ENCODE measurements at regions not wholly inside any gene's neighbourhood (a gene's known extent, or its start where the extent isn't known, plus 50 kb on each side); places are given as distances from the start of the nearest gene placed in this dataset.
"Not testable (repeated sequence)": the region's sequence is repeated elsewhere in the genome, so short reads cannot be mapped to it uniquely, and the experiment has no call there.

- FAIRE-seq = no peak
Observed at GRCh38 chr7:13745530-13745929, 243.9 kb downstream of the ETV1 start.

DNA sequence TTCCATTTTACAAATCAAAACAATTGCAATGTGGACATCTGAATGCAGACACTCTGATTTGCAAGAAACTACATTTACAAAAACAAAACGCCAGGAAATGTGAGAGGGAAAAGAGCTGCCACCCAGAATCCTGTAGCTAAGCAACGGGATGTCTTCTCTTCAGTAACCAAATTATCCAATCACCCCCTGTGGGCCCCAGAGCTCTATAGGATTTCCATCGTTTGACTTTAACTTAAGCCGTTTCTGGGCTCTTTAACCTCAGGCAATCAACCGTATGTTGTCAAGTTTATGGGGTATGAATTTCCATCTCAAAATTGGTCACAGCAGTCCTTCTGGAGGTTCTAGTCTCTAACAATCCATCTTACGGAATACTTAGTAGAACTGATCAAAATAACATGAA is 240.5 kb downstream of the ETV1 start:
- no peak for FAIRE-seq

DNA sequence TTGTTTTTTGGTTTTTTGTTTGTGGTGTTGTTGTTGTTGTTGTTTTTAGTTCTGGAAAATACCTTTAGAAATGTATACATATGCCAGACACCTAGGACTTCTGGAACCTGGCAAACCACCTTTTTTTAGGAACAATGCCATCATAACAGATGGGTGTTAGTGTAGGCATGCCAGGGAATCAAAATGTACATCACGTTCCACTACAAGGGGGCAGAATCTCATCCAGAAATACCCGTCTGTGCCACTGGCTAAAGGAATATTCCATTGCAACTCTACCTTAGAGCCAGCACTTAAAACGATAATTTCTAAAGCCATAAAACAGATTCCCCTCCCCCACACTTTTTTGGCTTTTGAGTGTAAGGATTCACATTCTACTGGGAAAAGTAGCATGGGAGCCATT is 239.8 kb downstream of the ETV1 start:
- FAIRE-seq = no peak

DNA sequence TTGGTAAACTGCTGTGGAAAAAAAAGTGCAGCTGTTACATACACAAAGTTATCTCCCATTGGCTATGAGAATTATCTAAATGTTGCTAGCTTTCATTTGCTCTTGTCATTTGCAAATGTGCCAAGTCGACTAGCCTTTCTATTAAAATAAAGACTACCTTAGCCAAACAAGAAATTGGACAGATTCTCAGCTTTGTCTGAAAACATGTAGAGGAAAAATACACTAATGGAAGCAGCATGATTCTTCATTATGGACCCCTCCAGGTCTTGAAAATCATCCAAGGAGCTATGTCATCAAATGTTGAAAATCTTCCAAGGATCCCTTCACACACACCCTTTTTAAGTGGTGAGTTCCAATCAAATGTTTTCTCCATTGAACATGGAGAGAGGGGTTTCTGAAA is 237.7 kb downstream of the ETV1 start:
- no peak for FAIRE-seq

GRCh38 chr7:13757841-13758240 is 231.6 kb downstream of the ETV1 start:
- no peak for FAIRE-seq

DNA sequence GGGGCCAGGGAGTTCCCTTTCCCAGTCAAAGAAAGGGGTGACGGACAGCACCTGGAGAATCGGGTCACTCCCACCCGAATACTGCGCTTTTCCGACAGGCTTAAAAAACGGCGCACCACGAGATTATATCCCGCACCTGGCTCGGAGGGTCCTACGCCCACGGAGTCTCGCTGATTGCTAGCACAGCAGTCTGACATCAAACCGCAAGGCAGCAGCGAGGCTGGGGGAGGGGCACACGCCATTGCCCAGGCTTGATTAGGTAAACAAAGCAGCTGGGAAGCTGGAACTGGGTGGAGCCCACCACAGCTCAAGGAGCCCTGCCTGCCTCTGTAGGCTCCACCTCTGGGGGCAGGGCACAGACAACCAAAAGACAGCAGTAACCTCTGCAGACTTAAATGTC is 223.6 kb downstream of the ETV1 start:
- FAIRE-seq = not testable (repeated sequence)

GRCh38 chr7:13770305-13770704 is 219.2 kb downstream of the ETV1 start:
- FAIRE-seq = no peak

DNA sequence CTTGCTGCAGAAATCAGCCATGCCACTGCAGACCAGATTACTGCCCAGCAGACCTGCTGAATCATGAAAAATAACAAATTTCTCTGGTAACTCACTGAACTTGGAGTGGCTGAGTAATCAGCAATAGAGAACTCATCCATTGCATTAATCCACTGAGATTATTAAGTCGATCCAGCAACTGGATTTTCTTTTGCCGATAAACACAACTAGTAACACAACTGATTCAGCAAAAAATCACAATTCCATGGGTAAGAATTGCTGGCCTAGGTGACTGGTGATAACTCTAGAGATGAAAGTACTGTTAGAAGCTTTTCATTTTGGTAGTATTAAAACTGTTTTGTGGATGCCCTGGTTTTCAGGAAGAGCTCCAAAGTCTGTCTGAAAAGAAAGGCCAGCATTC is 214.5 kb downstream of the ETV1 start:
- FAIRE-seq = no peak

- no peak for FAIRE-seq
Observed at GRCh38 chr7:13777242-13777641, 212.2 kb downstream of the ETV1 start.

GRCh38 chr7:13778967-13779366 is 210.5 kb downstream of the ETV1 start:
- FAIRE-seq = no peak

DNA sequence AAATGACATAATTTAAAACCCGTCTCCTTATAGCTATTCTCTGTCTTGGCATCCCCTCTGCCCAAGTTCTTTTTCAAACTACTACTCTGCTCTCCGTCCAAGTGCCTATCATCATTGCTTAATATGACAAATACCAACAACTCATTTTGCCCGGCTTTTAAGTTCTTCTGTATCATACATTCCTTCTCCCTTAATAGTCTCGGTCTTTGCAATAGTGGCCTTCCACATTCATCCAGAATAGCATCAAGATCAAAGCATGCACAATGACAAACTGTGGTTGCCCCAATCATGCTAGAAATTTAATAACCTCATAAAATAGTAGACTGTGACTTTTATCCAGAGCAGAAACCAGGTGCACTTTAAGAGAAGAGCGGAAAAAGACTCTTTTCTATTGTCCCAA is 198.9 kb downstream of the ETV1 start:
- no peak for FAIRE-seq

- FAIRE-seq = no peak
Observed at GRCh38 chr7:13792208-13792607, 197.3 kb downstream of the ETV1 start.

- FAIRE-seq = no peak
Observed at GRCh38 chr7:13793926-13794325, 195.5 kb downstream of the ETV1 start.

DNA sequence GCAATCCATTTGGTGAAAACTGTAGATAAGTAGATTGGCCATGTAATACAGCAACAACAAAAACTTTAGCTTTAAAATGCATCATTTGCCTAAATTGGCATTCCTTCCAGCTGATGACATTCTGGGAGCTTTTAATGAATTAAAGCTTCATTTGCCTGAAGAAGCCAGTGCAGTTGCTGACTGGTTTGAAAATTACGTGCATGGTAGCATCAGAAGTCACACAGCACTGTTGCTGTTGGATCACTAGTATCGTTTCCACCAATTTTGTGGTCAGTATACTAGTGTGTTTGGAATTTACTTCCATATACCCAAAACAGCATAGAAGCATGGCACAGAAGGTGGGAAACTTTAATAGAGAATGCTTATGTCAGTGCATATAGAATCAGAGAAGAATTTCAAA is 194.9 kb downstream of the ETV1 start:
- no peak for FAIRE-seq

DNA sequence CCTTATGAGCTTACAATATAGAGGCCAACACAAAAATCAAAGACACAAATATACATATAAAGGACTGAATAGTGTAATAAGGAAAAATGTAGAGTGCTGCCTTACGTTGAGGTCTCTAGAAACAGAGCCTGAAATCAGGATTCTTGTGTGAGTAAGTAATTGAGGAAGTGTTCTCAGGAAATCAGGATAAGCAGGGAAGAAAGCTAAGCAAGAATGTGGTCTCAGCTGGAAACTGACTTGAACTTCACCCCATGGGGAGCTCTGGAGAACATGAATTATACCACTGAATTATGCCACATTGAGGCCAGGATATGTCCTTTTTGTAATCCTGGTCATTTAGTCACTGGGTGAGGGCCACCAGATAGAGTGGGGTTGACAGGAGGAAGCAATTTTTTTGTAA is 191.9 kb downstream of the ETV1 start:
- no peak for FAIRE-seq

DNA sequence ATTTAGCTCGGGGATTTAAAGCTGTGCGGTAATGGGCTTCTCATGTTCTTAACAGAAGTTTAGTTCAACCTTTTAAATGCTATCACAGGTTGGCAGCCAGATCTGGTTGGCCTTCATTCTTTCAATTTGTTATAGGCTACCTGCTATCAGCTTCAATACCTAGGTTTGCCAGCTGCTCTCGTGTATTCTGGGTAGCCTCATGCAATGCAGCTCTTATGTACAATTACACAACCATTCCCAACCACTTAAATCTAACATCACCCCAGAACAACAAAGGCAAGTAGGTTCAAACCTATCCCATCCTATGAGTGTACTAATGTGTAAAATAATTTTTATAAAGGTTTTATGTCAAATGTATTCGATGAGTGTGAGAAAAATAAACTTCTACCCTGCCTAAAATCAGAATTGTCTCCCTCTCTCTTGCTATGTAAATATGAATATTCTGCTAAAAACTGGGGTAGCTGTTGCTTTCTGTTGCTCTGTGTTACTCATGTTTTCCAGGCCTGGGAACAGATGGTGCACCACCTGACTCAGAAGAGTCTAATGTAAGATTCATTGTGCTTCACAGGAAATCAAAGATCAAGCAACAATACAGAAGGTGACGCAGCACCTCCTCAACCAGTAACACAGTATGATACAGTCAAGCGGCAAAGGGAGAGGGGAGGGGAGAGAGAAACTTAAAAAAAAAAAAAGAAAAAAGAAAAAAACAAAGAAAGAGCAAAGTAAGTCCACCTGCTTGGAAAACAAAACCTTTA is 188.6 kb downstream of the ETV1 start:
- no peak for FAIRE-seq

GRCh38 chr7:13801669-13802068 is 187.8 kb downstream of the ETV1 start:
- no peak for FAIRE-seq

- no peak for FAIRE-seq
Observed at GRCh38 chr7:13802651-13803050, 186.8 kb downstream of the ETV1 start.

DNA sequence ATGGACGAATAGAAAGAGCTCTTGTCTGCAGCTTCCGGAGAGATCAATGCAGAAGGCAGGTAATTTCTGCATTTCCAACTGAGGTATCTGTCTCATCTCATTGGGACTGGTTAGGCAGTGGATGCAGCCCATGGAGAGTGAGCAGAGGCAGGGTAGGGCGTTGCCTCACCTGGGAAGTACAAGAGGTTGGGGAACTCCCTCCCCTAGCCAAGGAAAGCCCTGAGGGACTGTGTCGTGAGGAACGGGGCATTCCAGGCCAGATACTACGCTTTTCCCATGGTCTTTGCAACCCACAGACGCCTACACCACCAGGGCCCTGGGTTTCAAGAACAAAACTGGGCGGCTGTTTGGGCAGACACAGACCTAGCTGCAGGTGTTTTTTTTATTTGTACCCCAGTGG is 186.3 kb downstream of the ETV1 start:
- FAIRE-seq = no peak

DNA sequence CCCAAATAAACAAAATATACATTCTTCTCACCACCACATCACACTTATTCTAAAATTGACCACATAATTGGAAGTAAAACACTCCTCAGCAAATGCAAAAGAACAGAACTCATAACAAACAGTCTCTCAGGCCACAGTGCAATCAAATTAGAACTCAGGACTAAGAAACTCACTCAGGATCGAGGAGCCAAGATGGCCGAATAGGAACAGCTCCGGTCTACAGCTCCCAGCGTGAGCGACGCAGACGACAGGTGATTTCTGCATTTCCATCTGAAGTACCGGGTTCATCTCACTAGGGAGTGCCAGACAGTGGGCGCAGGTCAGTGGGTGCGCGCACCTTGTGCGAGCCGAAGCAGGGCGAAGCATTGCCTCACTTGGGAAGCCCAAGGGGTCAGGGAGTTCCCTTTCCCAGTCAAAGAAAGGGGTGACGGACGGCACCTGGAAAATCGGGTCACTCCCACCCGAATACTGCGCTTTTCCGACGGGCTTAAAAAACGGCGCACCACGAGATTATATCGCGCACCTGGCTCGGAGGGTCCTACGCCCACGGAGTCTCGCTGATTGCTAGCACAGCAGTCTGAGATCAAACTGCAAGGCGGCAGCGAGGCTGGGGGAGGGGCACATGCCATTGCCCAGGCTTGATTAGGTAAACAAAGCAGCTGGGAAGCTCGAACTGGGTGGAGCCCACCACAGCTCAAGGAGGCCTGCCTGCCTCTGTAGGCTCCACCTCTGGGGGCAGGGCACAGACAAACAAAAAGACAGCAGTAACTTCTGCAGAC is 183.2 kb downstream of the ETV1 start:
- not testable (repeated sequence) for FAIRE-seq

- FAIRE-seq = not testable (repeated sequence)
Observed at GRCh38 chr7:13817230-13817629, 172.2 kb downstream of the ETV1 start.

DNA sequence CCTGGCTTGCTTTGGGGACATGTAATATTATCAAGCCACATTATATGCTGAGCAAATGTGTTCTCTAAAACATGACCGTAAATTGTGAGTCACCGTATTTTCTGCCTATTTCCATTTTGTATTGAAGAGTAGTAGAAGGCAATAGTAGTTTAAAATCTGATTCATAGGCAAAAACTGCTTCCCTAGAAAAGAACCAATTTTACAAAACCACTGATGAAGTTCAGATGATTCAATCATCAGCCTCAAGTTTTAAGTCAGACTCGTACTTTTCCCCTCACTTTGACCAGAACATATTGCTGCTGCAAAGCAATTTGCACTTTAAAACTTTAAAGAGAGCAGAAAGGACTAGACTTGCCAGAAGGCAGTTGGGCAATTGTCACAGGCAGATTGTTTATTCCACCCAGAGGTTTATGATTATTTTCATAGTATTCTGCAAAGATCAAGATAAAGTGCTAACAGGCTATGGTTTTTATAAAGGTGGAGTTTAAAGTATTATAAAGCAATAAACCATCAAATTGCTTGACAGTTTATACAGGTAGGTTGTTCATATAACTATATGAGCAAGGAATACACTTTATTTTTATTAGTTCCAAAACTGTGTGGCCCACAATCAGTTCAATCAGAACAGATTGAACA is 168.2 kb downstream of the ETV1 start:
- no peak for FAIRE-seq

DNA sequence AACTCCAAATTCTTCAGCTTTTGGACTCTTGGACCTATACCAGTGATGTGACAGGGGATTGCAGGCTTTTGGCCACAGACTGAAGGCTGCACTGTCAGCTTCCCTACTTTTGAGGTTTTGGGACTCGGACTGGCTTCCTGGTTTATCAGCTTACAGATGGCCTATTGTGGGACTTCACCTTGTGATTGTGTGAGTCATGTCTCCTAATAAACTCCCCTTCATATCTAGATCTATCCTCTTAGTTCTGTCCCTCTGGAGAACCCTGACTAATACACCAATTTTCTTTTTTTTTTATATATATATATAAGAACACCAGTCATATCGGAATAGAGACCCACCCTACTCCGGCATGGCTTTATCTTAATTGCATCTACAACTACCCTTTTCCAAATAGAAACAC is 166.8 kb downstream of the ETV1 start:
- no peak for FAIRE-seq

- FAIRE-seq = no peak
Observed at GRCh38 chr7:13826752-13827151, 162.7 kb downstream of the ETV1 start.

Measured in TTC549 (cell line).